ENCODE measurements at regions not wholly inside any gene's neighbourhood (a gene's known extent, or its start where the extent isn't known, plus 50 kb on each side); places are given as distances from the start of the nearest gene placed in this dataset.
"Not testable (repeated sequence)": the region's sequence is repeated elsewhere in the genome, so short reads cannot be mapped to it uniquely, and the experiment has no call there.

GRCh38 chr7:131724776-131725345, 168.4 kb upstream of the PODXL start:
- no peak for DNase-seq (ENCODE audit: extremely low read depth in 1 of 11, low read depth in 9 of 11, low spot score in 4 of 11)

GRCh38 chr7:131723926-131724325, 167.5 kb upstream of the PODXL start:
- peak in 1 of 11 donors; percentile 16 for DNase-seq (ENCODE audit: extremely low read depth in 1 of 11, low read depth in 9 of 11, low spot score in 4 of 11)

DNA sequence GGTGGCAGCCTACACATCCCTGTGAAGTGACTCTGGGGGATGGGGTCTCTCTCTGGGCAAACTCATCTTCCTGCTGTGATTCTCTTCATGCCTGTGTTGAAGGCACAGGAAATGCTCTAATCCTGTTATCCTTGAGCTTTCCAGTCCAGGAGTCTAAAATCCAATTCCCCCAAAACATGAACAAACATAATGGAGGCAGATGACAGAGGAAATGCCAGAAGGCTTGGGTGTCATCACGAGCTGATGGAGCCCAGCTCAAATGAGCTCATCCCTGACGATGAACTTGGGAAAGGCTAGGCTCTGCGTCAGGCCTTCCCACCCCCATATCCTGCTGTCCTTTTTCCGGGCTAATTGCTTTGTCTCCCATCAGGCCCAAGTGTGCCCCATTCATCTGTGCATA, 165.9 kb upstream of the PODXL start:
- no peak for DNase-seq (ENCODE audit: extremely low read depth in 1 of 11, low read depth in 9 of 11, low spot score in 4 of 11)

GRCh38 chr7:131721660-131722059, 165.2 kb upstream of the PODXL start:
- no peak for DNase-seq (ENCODE audit: extremely low read depth in 1 of 11, low read depth in 9 of 11, low spot score in 4 of 11)

DNA sequence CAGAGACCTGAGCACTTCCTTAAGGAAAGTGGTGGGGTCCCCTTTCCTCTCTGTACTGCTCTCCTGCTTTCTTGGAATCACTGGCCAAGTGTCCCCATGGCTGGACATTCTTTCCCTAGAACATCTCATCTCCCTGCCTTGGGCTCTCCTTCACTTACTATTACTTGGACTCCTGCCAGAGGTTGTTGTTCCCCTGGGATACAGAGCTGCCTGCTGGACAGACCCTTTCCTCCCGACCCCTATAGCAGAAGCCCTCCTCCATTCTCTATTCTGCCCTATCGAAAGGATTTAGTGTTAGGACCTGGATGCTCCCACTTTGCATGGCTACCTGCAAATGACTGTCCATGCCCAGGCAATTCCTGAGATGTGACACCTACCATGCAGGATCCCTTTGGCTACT, 164.3 kb upstream of the PODXL start:
- no peak for DNase-seq (ENCODE audit: extremely low read depth in 1 of 11, low read depth in 9 of 11, low spot score in 4 of 11)

DNA sequence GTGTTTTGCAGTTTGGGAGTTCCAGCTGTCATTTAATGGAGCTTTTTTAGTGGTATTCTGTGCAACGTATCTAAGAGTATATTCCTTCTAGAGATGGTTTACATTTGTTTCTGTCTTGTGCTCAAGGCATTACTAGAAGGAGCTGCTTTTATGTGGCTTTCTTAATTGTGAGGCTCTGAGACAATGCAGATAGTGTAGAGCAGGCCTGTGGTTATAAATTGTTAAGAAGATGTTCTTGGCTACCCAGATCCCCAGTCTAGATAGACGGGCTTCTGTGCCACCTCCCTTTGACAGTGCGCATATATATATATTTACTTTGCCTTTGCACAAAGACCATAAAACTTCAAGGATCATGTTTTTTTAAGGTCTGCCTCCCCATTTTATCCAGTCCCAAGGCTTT, 160.8 kb upstream of the PODXL start:
- DNase-seq (ENCODE audit: extremely low read depth in 1 of 11, low read depth in 9 of 11, low spot score in 4 of 11): no peak

DNA sequence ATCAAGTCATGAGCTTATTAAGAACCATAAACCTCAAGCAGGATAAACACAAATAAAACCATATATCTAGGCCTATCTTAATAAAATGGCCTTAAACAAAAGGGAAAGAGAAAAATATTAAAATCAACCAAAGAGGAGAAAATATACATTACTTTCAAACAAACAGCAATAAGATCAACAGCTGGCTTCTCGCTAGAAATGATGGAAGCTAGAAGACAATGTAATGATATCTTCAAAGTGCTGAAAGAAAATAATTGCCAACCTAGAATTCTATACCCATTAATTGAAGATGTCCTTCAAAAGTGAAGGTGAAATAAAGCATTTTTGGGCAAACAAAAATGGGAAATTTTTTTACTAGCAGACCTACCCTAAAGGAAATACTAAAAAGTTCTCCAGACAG, 142.9 kb upstream of the PODXL start:
- no peak for DNase-seq (ENCODE audit: extremely low read depth in 1 of 11, low read depth in 9 of 11, low spot score in 4 of 11)

- peak; percentile 29 to 62 (median 45) for DNase-seq (ENCODE audit: extremely low read depth in 1 of 11, low read depth in 9 of 11, low spot score in 4 of 11)
These were observed 135.9 kb upstream of the PODXL start for GRCh38 chr7:131692131-131692960.

- no peak for DNase-seq (ENCODE audit: extremely low read depth in 1 of 11, low read depth in 9 of 11, low spot score in 4 of 11)
These were observed 135.2 kb upstream of the PODXL start for GRCh38 chr7:131691454-131692130.

DNA sequence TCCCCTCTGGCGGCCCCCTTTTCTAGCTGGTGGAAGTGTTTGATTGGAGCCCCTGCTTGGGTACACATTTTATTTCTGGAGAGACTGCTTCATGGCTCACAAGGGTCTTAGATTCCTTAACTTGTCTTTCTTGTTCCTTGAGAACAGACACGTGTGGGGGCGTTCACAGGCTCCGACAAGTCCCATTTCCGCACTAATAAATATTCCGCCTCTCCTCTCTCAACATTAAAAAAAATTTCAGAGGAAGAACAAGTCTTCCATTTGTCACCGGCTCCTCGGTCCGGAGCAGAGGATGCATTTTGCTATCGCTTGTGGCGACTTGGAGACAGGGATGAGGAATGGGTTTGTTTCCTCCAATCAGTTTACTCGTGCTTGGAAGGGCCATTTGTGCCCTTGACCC, 134.0 kb upstream of the PODXL start:
- DNase-seq (ENCODE audit: extremely low read depth in 1 of 11, low read depth in 9 of 11, low spot score in 4 of 11): peak in 3 of 11 donors; percentile 2 to 29 (median 4)

GRCh38 chr7:131689662-131690234, 133.3 kb upstream of the PODXL start:
- DNase-seq (ENCODE audit: extremely low read depth in 1 of 11, low read depth in 9 of 11, low spot score in 4 of 11): no peak

- DNase-seq (ENCODE audit: extremely low read depth in 1 of 11, low read depth in 9 of 11, low spot score in 4 of 11): peak; percentile 20 to 74 (median 52)
These were observed 132.6 kb upstream of the PODXL start for GRCh38 chr7:131688738-131689661.

DNA sequence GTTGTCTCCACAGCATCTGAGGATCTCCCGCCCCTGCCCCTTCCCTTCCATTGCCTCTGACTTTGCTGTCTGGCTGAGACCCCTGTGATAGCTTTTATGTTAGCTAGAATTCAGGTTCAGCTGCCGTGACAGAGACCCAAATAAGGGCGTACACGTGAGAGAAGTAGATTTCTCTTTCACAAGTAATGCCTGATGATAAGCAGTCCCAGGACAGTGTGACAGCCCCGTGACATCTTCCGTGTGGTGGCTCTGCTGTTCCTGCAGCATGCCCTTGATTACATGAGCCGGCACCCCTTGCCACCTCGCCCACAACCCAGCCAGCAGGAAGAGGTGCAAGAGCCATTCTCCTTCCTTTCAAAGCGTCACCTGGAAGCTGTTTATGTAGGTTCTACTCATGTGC, 130.9 kb upstream of the PODXL start:
- no peak for DNase-seq (ENCODE audit: extremely low read depth in 1 of 11, low read depth in 9 of 11, low spot score in 4 of 11)

- DNase-seq (ENCODE audit: extremely low read depth in 1 of 11, low read depth in 9 of 11, low spot score in 4 of 11): no peak
These were observed 130.4 kb upstream of the PODXL start for GRCh38 chr7:131686833-131687232.

DNA sequence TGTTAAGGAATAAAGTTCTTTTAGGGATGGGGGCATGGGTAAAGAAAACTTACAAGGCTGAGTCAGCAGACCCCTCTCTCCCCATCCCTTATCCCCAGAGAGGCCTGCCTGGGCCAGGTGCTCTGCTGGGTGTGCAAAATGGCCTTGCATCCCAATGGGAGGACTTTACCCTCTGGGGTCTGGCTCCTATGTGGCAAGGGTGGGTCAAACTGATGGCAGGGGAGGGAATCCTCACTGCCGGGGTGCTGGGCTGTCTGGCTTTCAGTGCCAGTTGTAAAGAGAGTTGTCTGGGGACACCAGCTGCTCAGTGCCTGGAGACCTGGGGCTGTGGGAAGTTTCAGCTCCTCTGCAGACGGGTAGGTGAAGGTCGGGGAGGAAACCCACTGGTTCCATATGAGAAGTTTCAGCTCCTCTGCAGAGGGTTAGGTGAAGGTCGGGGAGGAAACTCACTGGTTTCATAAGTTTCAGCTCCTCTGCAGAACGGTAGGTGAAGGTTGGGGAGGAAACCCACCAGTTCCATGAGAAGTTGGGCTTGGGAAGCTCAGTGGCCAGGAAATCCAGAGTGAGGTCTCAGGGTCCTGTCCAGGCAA, 127.2 kb upstream of the PODXL start:
- no peak for DNase-seq (ENCODE audit: extremely low read depth in 1 of 11, low read depth in 9 of 11, low spot score in 4 of 11)

DNA sequence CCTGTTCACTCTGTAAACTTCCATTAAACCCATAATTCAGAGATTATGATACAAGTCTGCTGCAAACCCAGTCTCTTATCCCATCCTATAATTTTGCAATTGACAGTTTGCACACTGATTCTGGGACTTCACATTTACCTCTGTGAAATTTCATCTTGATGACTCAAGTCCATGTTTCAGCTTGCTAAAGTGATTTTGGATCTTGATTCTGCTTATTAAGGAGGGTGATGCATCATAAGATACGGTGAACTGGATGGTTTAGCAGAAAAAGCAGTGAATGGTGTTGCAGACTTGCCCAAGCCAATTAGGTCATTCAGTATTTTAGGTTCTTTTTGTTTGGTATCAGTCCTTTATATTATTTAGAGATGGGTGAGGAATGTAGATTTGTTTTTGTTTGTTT, 125.5 kb upstream of the PODXL start:
- DNase-seq (ENCODE audit: extremely low read depth in 1 of 11, low read depth in 9 of 11, low spot score in 4 of 11): no peak

- DNase-seq (ENCODE audit: extremely low read depth in 1 of 11, low read depth in 9 of 11, low spot score in 4 of 11): not testable (repeated sequence)
These were observed 122.6 kb upstream of the PODXL start for GRCh38 chr7:131679071-131679470.

- not testable (repeated sequence) for DNase-seq (ENCODE audit: extremely low read depth in 1 of 11, low read depth in 9 of 11, low spot score in 4 of 11)
These were observed 120.4 kb upstream of the PODXL start for GRCh38 chr7:131676850-131677249.

DNA sequence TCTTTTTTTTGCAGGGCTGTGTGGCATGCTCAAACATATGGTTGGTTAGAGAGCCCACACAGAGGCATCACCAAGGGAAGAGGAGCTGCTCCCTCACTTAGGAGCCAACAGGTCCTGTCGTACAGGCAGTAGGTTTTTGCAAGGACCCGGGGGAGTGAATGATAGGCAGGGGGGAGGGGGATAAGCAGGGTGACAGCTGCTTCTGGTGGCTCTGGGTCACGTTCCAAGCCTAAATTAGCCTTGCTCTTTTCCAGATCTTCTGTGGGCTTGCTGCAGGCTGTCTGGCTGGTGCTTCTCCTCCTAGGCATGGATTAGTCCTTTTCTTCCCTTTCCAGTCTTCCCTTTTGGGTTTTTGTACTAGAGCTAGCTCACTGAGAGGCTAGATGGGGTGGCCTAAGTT, 117.7 kb upstream of the PODXL start:
- no peak for DNase-seq (ENCODE audit: extremely low read depth in 1 of 11, low read depth in 9 of 11, low spot score in 4 of 11)

All from renal cortex interstitium (tissue), 11 donors.